ENCODE measurements at regions not wholly inside any gene's neighbourhood (a gene's known extent, or its start where the extent isn't known, plus 50 kb on each side); places are given as distances from the start of the nearest gene placed in this dataset.

GRCh38 chr10:131778842-131779241, 122.0 kb upstream of the PPP2R2D start:
- TF ChIP-seq CTCF (IDR thresholded peaks at IDR 0.05), result no peak
- TF ChIP-seq POLR2A (IDR thresholded peaks at IDR 0.05), result no peak

Measured in body of pancreas (tissue), 4 donors.